Heart left ventricle (tissue), 16 donors: ENCODE measurements at regions not wholly inside any gene's neighbourhood (a gene's known extent, or its start where the extent isn't known, plus 50 kb on each side); places are given as distances from the start of the nearest gene placed in this dataset.
A peak's percentile ranks its signal among the peaks of the same experiment; 100 is the strongest.

ENCODE experiments used
- ATAC-seq, 4 donors: fragments of 200-7000 bp; cut with Tn5 transposase; one replicate each; pipeline ENCODE4 v1.9.1; 2020 to 2022; ENCODE audit warnings: moderate library complexity in 4 of 4, mild to moderate bottlenecking in 3 of 4, moderate number of reproducible peaks in 1 of 4
- DNase-seq, 5 donors: peaks; one replicate each; pipeline ENCODE4 v3.0.0-alpha.2; 2020
- H3K27ac ChIP-seq, 12 donors: fragments of 200-600 bp; sonication (generic) in 4 of 12; one replicate each; pipeline versions ENCODE4 v1.5.0 to v1.8.0; 2016 to 2022; ENCODE audit warnings: mild to moderate bottlenecking in 2 of 12
- H3K27me3 ChIP-seq, 9 donors: fragments of 200-600 bp; sonication (generic) in 2 of 9; one replicate each; pipeline versions ENCODE4 v1.5.1 to v1.8.0; 2016 to 2022; ENCODE audit warnings: mild to moderate bottlenecking in 3 of 9
- H3K36me3 ChIP-seq, 9 donors: fragments of 200-600 bp; sonication (generic) in 2 of 9; one replicate each; pipeline versions ENCODE4 v1.5.0 to v1.8.0; 2018 to 2022; ENCODE audit warnings: mild to moderate bottlenecking in 2 of 9
- H3K4me1 ChIP-seq, 12 donors: fragments of 200-600 bp; sonication (generic) in 4 of 12; one replicate each; pipeline versions ENCODE4 v1.5.0 to v1.8.0; 2016 to 2022; ENCODE audit warnings: mild to moderate bottlenecking in 3 of 12
- H3K4me3 ChIP-seq, 12 donors: fragments of 200-600 bp; sonication (generic) in 4 of 12; one replicate each; pipeline versions ENCODE4 v1.5.0 to v1.8.0; 2017 to 2022; ENCODE audit warnings: mild to moderate bottlenecking in 9 of 12, moderate library complexity in 4 of 12
- H3K9me3 ChIP-seq, 12 donors: fragments of 200-600 bp; sonication (generic) in 4 of 12; one replicate each; pipeline versions ENCODE4 v1.5.0 to v1.8.0; 2016 to 2022; ENCODE audit warnings: mild to moderate bottlenecking in 1 of 12
- CTCF ChIP-seq, 12 donors: fragments of 200-600 bp; sonication (generic) in 4 of 12; IDR thresholded peaks; one replicate each; pipeline versions ENCODE4 v1.5.0 to v1.8.0; 2018 to 2022; ENCODE audit warnings: antibody characterized with exemption in 12 of 12, mild to moderate bottlenecking in 5 of 12
- POLR2A ChIP-seq, 2 donors: fragments of 450-650 bp; IDR thresholded peaks; one replicate each; pipeline ENCODE4 v1.6.1; 2017; ENCODE audit warnings: antibody characterized with exemption in 2 of 2, mild to moderate bottlenecking in 2 of 2, moderate library complexity in 2 of 2
- WGBS, 4 donors: extraction: QIAGEN DNeasy Blood & Tissue Kit in 2 of 4; methylation state at CpG; one replicate each; pipeline versions ENCODE4 v1.1.5 to v1.1.7; 2013 to 2018; 5-methylcytosine and 5-hydroxymethylcytosine counted together
- intact Hi-C, 10 donors: fragments of 100-400 bp; cut with DNase I; formaldehyde crosslinking; loops; one replicate each; pipeline versions ENCODE4 v1.11.1 to v1.14.2; 2022
- donor health status: ischemic (EF 13 %, LVEDD 7.1; RV severe dilation, severe dysfunction).
- donor health status: healthy with polysubstance abuse.
- donor health status: DM: no; HTN: yes; CAD: no.
- donor health status: DM: no; HTN: no; CAD: no.
- donor health status: ischemic (EF 25% LVEDD 6.9; RV normal size, moderate dysfunction).
- donor health status: ischemic (EF 25% LVEDD 5.7; RV mildly dilated, moderate dysfunction).
- donor health status: healthy.
- donor health status: DM: yes; HTN: yes; CAD: no.
- donor health status: ischemic (EF 35%, LVEDD 5.7; RV mildly dilated, moderate dysfunction).
- donor health status: nonischemic (EF 11% LVEDD 7.7; RV severe dilation, severe dysfunction).
- donor health status: DM: yes; HTN: yes; CAD: no.
- donor health status: PGD.
- donor health status: ischemic (EF 29% LVEDD 5.4; RV normal size, mild dysfunction).
- donor health status: nonischemic (EF 23%, LVEDD 6.1; RV moderate dilation, normal function).

GRCh38 chr19:31960474-31960873 lies 384.9 kb upstream of the ZNF507 start:
- DNase-seq = no peak
- TF ChIP-seq CTCF (IDR thresholded peaks at IDR 0.05) (no peak), POLR2A (IDR thresholded peaks at IDR 0.05) (no peak)
- 71 to 88% (median 81%) methylated on average over 6 of the region's 6 CpGs for WGBS, 4 donors
- H3K4me3 ChIP-seq = no peak overlapping the region
- H3K27ac ChIP-seq = no peak overlapping the region
- no peaks in the 10 kb centered on the region for H3K9me3 ChIP-seq
- H3K27me3 ChIP-seq = no peaks in the 10 kb centered on the region
- H3K4me1 ChIP-seq = peaks cover 0 to 23% (median 5%) of the 10 kb centered on the region in 12 donors
- intact Hi-C loops = no loop called here
- H3K36me3 ChIP-seq = no peaks in the 10 kb centered on the region
- ATAC-seq = no peak

DNA sequence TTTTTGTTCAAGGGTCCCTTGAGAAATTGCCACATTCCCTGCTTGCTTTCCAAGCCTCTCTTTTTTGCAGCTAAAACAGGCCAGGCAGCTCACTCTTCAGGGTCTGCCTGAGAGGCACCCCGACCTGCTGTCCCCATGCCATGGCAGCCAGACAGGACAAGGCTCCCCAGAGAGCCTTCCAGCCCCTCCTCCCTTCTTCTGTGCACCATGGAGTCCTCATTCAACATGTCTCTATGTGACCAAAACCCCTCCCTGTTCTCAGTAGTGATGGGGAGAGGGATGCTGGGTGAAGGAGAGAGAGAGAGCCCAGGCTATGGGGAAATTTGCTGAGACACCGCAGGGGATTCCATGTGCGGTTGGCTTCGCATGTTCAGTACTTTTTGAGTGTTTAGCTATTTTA lies 384.2 kb upstream of the ZNF507 start:
- 51 to 81% (median 62%) methylated on average over 4 of the region's 4 CpGs for WGBS, 4 donors
- Histone ChIP-seq H3K27me3 (no peaks in the 10 kb centered on the region), H3K27ac (no peak overlapping the region), H3K4me1 (peaks cover 0 to 17% (median 5%) of the 10 kb centered on the region in 12 donors), H3K9me3 (no peaks in the 10 kb centered on the region), H3K36me3 (no peaks in the 10 kb centered on the region), H3K4me3 (no peak overlapping the region)
- DNase-seq = no peak
- no peak for TF ChIP-seq POLR2A (IDR thresholded peaks at IDR 0.05)
- TF ChIP-seq CTCF (IDR thresholded peaks at IDR 0.05) = no peak
- no peak for ATAC-seq
- intact Hi-C loops = no loop called here

DNA sequence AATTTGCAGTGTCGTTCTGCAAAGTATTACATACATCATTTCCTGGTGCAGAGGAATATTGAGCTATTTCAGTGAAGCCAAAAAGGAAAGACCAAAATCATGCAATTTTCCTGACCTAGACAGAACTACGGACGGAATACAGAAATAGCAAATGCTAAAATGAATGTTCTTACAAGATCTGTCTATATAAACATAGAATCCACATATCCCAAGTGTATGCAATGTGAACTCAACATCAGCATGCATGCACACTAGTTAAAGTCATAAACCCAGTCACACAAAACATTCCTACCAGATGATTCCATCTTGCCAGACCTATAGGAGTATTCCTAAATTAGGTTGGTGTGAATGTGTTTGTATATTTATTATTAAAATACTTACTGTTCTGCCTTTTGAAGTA lies 383.7 kb upstream of the ZNF507 start:
- 48 to 76% (median 63%) methylated on average over 3 of the region's 3 CpGs for WGBS, 4 donors
- H3K36me3 ChIP-seq = no peaks in the 10 kb centered on the region
- no peaks in the 10 kb centered on the region for H3K27me3 ChIP-seq
- TF ChIP-seq POLR2A (IDR thresholded peaks at IDR 0.05) (no peak), CTCF (IDR thresholded peaks at IDR 0.05) (no peak)
- intact Hi-C loops = no loop called here
- DNase-seq (no peak), ATAC-seq (no peak)
- H3K4me1 ChIP-seq = peaks cover 0 to 15% (median 5%) of the 10 kb centered on the region in 12 donors
- H3K27ac ChIP-seq = no peak overlapping the region
- no peaks in the 10 kb centered on the region for H3K9me3 ChIP-seq
- H3K4me3 ChIP-seq = no peak overlapping the region

DNA sequence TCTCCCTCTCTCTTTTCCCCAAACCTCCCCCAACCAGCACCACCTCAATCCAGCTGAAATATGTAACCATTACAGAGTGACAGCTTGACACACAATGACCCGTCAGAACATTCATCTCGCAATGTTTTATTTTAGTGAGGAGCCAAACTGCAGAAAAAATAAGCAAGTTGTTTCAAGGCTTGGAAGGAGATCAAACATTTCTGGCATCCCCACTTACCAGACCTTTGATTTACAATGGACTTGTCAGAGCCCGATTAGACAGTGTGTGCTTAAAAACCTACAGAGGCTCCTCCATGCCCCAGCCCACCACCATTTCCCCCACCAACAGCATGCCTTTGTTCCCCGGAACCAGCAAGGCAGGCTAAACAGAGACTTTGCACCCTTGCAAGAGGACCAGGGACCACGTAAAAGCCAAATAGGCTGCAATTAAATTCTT lies 382.8 kb upstream of the ZNF507 start:
- Histone ChIP-seq H3K36me3 (no peaks in the 10 kb centered on the region), H3K4me3 (no peak overlapping the region), H3K4me1 (peaks cover 0 to 15% (median 5%) of the 10 kb centered on the region in 12 donors), H3K27ac (peak overlapping the region in 1 of 12 donors; percentile 38), H3K9me3 (no peaks in the 10 kb centered on the region), H3K27me3 (no peaks in the 10 kb centered on the region)
- WGBS, 4 donors = 22 to 31% (median 22%) methylated on average over 5 of the region's 5 CpGs
- TF ChIP-seq CTCF (IDR thresholded peaks at IDR 0.05) (no peak), POLR2A (IDR thresholded peaks at IDR 0.05) (no peak)
- ATAC-seq (peak in 2 of 4 donors; percentile 47 to 57), DNase-seq (no peak)
- intact Hi-C loops = no loop called here
